Thymus (tissue), 11 donors: ENCODE measurements at regions not wholly inside any gene's neighbourhood (a gene's known extent, or its start where the extent isn't known, plus 50 kb on each side); places are given as distances from the start of the nearest gene placed in this dataset.

Experiments
- DNase-seq, 9 donors: peaks; one replicate each; pipeline ENCODE4 v3.0.0-alpha.2; 2013; ENCODE audit warnings: low spot score in 9 of 9, low read depth in 6 of 9, missing footprints in 1 of 9
- H3K27ac ChIP-seq, 2 donors: one replicate each; pipeline ENCODE4 v1.5.1; 2013; ENCODE audit warnings: control low read depth in 1 of 2, low read depth in 1 of 2, low read length in 1 of 2, mild to moderate bottlenecking in 1 of 2, moderate library complexity in 1 of 2
- H3K27me3 ChIP-seq, 2 donors: one replicate each; pipeline ENCODE4 v1.5.1; 2013; ENCODE audit warnings: low read length in 1 of 2; ENCODE audit not compliant: control insufficient read depth in 2 of 2, insufficient read depth in 1 of 2
- H3K36me3 ChIP-seq, 2 donors: one replicate each; pipeline ENCODE4 v1.5.1; 2013; ENCODE audit warnings: low read length in 1 of 2, mild to moderate bottlenecking in 1 of 2, moderate library complexity in 1 of 2; ENCODE audit not compliant: control insufficient read depth in 2 of 2, insufficient read depth in 2 of 2
- H3K4me1 ChIP-seq, 2 donors: one replicate each; pipeline ENCODE4 v1.5.1; 2013; ENCODE audit warnings: low read length in 2 of 2; ENCODE audit not compliant: control insufficient read depth in 2 of 2, insufficient read depth in 2 of 2
- H3K4me3 ChIP-seq, 2 donors: one replicate each; pipeline ENCODE4 v1.5.1; 2013; ENCODE audit warnings: low read length in 2 of 2, control low read depth in 1 of 2, mild to moderate bottlenecking in 1 of 2
- H3K9me3 ChIP-seq, 2 donors: one replicate each; pipeline ENCODE4 v1.5.1; 2013; ENCODE audit warnings: low read length in 1 of 2, mild to moderate bottlenecking in 1 of 2; ENCODE audit not compliant: control insufficient read depth in 2 of 2, insufficient read depth in 1 of 2
- WGBS: extraction: QIAGEN DNeasy Blood & Tissue Kit; methylation state at CpG from one replicate; pipeline ENCODE4 v1.1.7; 2013; 5-methylcytosine and 5-hydroxymethylcytosine counted together
- donor health status: healthy.

GRCh38 chr6:99036672-99037071 lies 88.9 kb upstream of the FBXL4 start:
- Histone ChIP-seq H3K27ac (no peak overlapping the region), H3K36me3 (no peaks in the 10 kb centered on the region), H3K9me3 (no peaks in the 10 kb centered on the region), H3K4me1 (no peaks in the 10 kb centered on the region), H3K27me3 (no peaks in the 10 kb centered on the region), H3K4me3 (no peak overlapping the region)
- 91% methylated on average over 6 of the region's 6 CpGs for WGBS
- DNase-seq, result no peak

DNA sequence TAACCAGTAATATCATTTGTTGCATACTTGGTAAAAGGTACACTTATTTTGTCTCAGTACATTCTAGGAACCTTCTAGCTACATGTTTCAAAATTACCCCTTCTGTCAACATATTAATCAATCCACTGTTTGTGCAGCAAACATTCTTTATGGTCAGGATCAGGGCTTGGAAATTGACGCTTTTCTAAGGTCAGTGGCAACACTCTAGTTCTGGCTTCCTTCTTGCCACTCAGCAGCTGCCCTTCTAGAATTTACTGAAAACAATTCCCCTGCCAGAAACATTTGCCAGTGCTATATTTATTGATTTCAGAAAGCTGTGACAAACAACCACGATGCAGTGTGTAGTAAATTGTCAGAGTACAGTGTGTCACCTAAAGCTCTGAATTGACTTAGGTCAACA lies 84.7 kb upstream of the FBXL4 start:
- no peak for DNase-seq
- H3K27ac ChIP-seq, result no peak overlapping the region
- H3K36me3 ChIP-seq, result no peaks in the 10 kb centered on the region
- no peaks in the 10 kb centered on the region for H3K4me1 ChIP-seq
- 82% methylated on average over 2 of the region's 2 CpGs for WGBS
- no peaks in the 10 kb centered on the region for H3K27me3 ChIP-seq
- no peak overlapping the region for H3K4me3 ChIP-seq
- no peaks in the 10 kb centered on the region for H3K9me3 ChIP-seq

DNA sequence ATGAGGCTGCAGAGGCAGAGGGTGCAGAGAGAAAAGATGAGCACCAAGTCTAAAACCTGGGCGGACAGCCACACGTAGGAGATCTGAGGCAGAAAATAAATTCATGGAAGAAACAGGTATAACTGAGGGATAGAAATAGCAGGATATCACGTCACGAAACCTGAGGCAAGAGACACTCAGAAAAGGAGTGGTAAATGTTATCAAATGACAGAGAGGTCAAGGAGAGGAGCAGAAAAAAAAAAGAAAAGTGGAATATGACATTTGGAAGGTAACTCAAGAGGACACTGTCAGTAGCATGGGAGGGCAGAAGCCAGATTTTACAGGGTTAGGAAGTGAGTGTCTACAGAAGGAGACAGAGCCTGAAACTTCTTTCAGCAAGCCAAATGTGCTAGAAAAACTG lies 84.2 kb upstream of the FBXL4 start:
- Histone ChIP-seq H3K9me3 (peaks cover 0 to under 1% of the 10 kb centered on the region in 2 donors), H3K36me3 (no peaks in the 10 kb centered on the region), H3K27me3 (no peaks in the 10 kb centered on the region), H3K4me1 (no peaks in the 10 kb centered on the region), H3K4me3 (no peak overlapping the region), H3K27ac (no peak overlapping the region)
- DNase-seq, result no peak
- 91% methylated on average over 4 of the region's 4 CpGs for WGBS

DNA sequence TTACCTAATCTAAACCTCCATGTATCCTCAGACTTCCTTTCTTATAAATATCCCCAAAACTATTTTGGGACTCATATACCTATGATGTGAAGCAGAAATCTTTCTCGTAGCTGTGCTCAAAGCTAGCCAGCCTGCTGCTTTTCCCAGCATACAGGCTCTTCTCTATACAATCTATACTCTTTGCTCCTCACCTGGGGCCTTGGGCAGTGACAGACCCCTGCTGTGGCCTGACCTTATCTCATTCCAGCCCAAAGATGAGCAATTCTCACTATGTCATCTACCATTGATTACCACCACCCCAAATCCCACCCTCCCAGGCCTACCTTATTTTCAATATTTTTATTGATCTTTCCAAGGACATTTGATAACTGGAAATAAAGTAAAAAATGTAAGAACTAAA lies 83.2 kb upstream of the FBXL4 start:
- no peaks in the 10 kb centered on the region for H3K27me3 ChIP-seq
- 93% methylated on average over 1 of the region's 1 CpG for WGBS
- H3K27ac ChIP-seq, result no peak overlapping the region
- H3K4me3 ChIP-seq, result no peak overlapping the region
- H3K4me1 ChIP-seq, result no peaks in the 10 kb centered on the region
- peaks cover 0 to 7% of the 10 kb centered on the region in 2 donors for H3K9me3 ChIP-seq
- no peak for DNase-seq
- H3K36me3 ChIP-seq, result no peaks in the 10 kb centered on the region

DNA sequence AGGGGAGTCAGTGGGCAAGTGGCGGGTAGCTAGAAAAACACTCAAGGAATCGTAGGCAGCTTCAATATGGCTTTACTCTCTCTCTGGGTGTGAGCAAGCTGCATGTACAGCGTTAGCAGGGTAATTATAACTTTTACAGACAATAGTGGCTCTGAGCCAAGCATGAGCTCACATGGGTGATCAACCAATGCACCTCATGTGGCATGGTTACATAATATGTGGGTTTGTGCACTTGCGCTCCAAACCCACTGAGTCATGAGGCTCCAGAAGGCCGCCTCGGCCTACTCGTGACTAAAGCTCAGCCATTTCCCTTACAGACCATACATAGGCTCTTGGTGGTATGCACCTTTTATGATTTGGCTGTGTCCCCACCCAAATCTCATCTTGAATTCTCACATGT lies 78.4 kb upstream of the FBXL4 start:
- WGBS, result 94% methylated on average over 7 of the region's 7 CpGs
- H3K4me1 ChIP-seq, result no peaks in the 10 kb centered on the region
- H3K27me3 ChIP-seq, result no peaks in the 10 kb centered on the region
- peak in 5 of 9 donors; percentile 1 to 33 (median 1) for DNase-seq
- no peak overlapping the region for H3K27ac ChIP-seq
- no peaks in the 10 kb centered on the region for H3K36me3 ChIP-seq
- H3K9me3 ChIP-seq, result peaks cover 3 to 26% of the 10 kb centered on the region in 2 donors
- no peak overlapping the region for H3K4me3 ChIP-seq

DNA sequence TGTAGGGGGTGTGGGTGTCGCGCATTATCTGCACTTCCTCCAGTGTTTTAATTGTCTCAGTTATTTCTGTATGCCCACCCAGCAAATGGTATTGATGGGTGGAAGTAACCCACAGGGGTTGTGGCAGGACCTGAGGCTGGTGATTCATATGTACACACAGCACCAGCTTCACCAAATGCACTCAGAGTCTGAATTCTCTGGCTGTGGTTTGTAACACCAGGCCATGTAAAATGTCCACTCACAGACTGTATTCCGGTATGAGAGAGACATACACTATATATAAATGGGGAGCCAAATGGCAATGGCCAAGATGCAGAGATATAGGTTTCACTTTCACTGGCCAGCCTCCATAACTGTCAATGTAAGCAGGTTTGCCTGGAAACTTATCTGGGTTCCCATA lies 76.3 kb upstream of the FBXL4 start:
- Histone ChIP-seq H3K27ac (no peak overlapping the region), H3K27me3 (no peaks in the 10 kb centered on the region), H3K9me3 (peaks cover 3 to 29% of the 10 kb centered on the region in 2 donors), H3K4me3 (no peak overlapping the region), H3K36me3 (no peaks in the 10 kb centered on the region), H3K4me1 (no peaks in the 10 kb centered on the region)
- WGBS, result 98% methylated on average over 3 of the region's 3 CpGs
- no peak for DNase-seq

GRCh38 chr6:99022039-99022609 lies 74.4 kb upstream of the FBXL4 start:
- no peaks in the 10 kb centered on the region for H3K27me3 ChIP-seq
- H3K4me1 ChIP-seq, result no peaks in the 10 kb centered on the region
- no peak for DNase-seq
- peaks cover 3 to 29% of the 10 kb centered on the region in 2 donors for H3K9me3 ChIP-seq
- no peak overlapping the region for H3K4me3 ChIP-seq
- no peaks in the 10 kb centered on the region for H3K36me3 ChIP-seq
- 94% methylated on average over 9 of the region's 9 CpGs for WGBS
- H3K27ac ChIP-seq, result no peak overlapping the region

DNA sequence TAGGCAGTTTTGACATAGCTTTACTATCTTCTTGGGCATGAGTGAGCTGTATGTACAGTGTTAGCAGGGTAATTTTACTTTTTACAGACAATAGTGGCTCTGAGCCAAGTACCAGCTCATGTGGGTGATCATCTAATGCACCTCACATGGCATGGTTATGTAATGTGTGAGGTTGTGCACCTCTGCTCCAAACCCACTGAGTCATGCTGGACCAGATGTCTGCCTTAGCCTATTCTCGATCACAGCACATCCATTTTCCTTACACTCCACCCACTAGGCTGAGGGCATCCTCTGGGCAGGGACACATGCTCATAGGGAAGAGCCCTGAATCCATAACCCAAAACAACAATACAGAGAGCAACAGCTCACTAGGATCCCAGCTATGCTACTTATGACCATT lies 71.6 kb upstream of the FBXL4 start:
- Histone ChIP-seq H3K27ac (no peak overlapping the region), H3K4me3 (no peak overlapping the region)
- WGBS, result 98% methylated on average over 1 of the region's 1 CpG

DNA sequence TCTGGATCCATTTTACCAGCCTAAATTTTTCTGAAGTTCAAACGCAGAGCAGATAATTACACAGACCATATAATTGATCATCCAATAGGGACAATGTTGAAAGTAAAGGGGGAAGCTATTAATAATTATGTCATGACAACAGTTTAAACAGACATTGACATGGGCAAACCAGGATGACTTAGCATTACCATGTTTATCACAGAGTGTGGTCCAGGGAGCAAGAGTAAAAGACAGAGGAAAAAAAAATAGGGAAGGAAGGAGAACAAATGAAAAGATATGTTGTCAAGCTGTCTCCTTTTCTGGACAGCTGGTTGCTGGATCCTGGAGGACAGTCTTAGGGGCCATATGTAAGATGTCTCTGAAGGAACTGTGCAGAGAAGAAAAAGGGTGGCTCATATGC lies 69.4 kb upstream of the FBXL4 start:
- H3K27ac ChIP-seq, result no peak overlapping the region
- H3K9me3 ChIP-seq, result peaks cover 0 to 4% of the 10 kb centered on the region in 2 donors
- no peak overlapping the region for H3K4me3 ChIP-seq
- no peaks in the 10 kb centered on the region for H3K27me3 ChIP-seq
- no peaks in the 10 kb centered on the region for H3K4me1 ChIP-seq
- H3K36me3 ChIP-seq, result no peaks in the 10 kb centered on the region
- no peak for DNase-seq
- WGBS, result 61% methylated on average over 1 of the region's 1 CpG

More for the DNA sequence above, 71.6 kb upstream of the FBXL4 start:
- Histone ChIP-seq H3K27me3 (no peaks in the 10 kb centered on the region), H3K4me1 (no peaks in the 10 kb centered on the region), H3K9me3 (peaks cover 0 to 6% of the 10 kb centered on the region in 2 donors), H3K36me3 (no peaks in the 10 kb centered on the region)
- no peak for DNase-seq

GRCh38 chr6:99016355-99016754 lies 68.6 kb upstream of the FBXL4 start:
- Histone ChIP-seq H3K4me1 (no peaks in the 10 kb centered on the region), H3K9me3 (peaks cover 0 to 4% of the 10 kb centered on the region in 2 donors), H3K27ac (no peak overlapping the region), H3K4me3 (no peak overlapping the region), H3K36me3 (no peaks in the 10 kb centered on the region), H3K27me3 (no peaks in the 10 kb centered on the region)
- 12% methylated on average over 1 of the region's 1 CpG for WGBS
- DNase-seq, result no peak
